ENCODE measurements at regions not wholly inside any gene's neighbourhood (a gene's known extent, or its start where the extent isn't known, plus 50 kb on each side); places are given as distances from the start of the nearest gene placed in this dataset.

- no peaks in the 10 kb centered on the region for H3K4me1 ChIP-seq
- H3K27me3 ChIP-seq = no peaks in the 10 kb centered on the region
- DNase-seq (ENCODE audit: low spot score in 2 of 2) = no peak
- TF ChIP-seq POLR2A (IDR thresholded peaks at IDR 0.05) = no peak
- no peak for TF ChIP-seq EP300 (IDR thresholded peaks at IDR 0.05)
- TF ChIP-seq POLR2AphosphoS5 (IDR thresholded peaks at IDR 0.05) = no peak
- TF ChIP-seq CTCF (IDR thresholded peaks at IDR 0.05) = no peak
- no peaks in the 10 kb centered on the region for H3K9me3 ChIP-seq
- no peak overlapping the region for H3K4me3 ChIP-seq
- 84% methylated on average over 1 of the region's 1 CpG for WGBS
- no peak overlapping the region for H3K27ac ChIP-seq
- H3K36me3 ChIP-seq = no peaks in the 10 kb centered on the region
Observed at GRCh38 chr1:209491496-209491895, 92.0 kb upstream of the CAMK1G start.

- Histone ChIP-seq H3K27me3 (no peaks in the 10 kb centered on the region), H3K9me3 (no peaks in the 10 kb centered on the region), H3K4me3 (no peak overlapping the region), H3K27ac (no peak overlapping the region), H3K36me3 (no peaks in the 10 kb centered on the region), H3K4me1 (no peaks in the 10 kb centered on the region)
- WGBS = 87% methylated on average over 4 of the region's 4 CpGs
- TF ChIP-seq EP300 (IDR thresholded peaks at IDR 0.05) (no peak), CTCF (IDR thresholded peaks at IDR 0.05) (no peak), POLR2A (IDR thresholded peaks at IDR 0.05) (no peak), POLR2AphosphoS5 (IDR thresholded peaks at IDR 0.05) (no peak)
- DNase-seq (ENCODE audit: low spot score in 2 of 2) = no peak
Observed at GRCh38 chr1:209491897-209492296, 91.6 kb upstream of the CAMK1G start.

GRCh38 chr1:209493559-209493958 is 90.0 kb upstream of the CAMK1G start:
- Histone ChIP-seq H3K36me3 (no peaks in the 10 kb centered on the region), H3K4me3 (no peak overlapping the region), H3K27me3 (no peaks in the 10 kb centered on the region), H3K27ac (no peak overlapping the region), H3K9me3 (no peaks in the 10 kb centered on the region), H3K4me1 (no peaks in the 10 kb centered on the region)
- no peak for TF ChIP-seq POLR2A (IDR thresholded peaks at IDR 0.05)
- TF ChIP-seq CTCF (IDR thresholded peaks at IDR 0.05) = no peak
- TF ChIP-seq POLR2AphosphoS5 (IDR thresholded peaks at IDR 0.05) = no peak
- no peak for TF ChIP-seq EP300 (IDR thresholded peaks at IDR 0.05)
- no peak for DNase-seq (ENCODE audit: low spot score in 2 of 2)

- DNase-seq (ENCODE audit: low spot score in 2 of 2) = no peak
- Histone ChIP-seq H3K4me1 (no peaks in the 10 kb centered on the region), H3K36me3 (no peaks in the 10 kb centered on the region), H3K9me3 (peaks cover 3% of the 10 kb centered on the region), H3K27ac (no peak overlapping the region), H3K27me3 (no peaks in the 10 kb centered on the region), H3K4me3 (no peak overlapping the region)
- TF ChIP-seq POLR2AphosphoS5 (IDR thresholded peaks at IDR 0.05) (no peak), POLR2A (IDR thresholded peaks at IDR 0.05) (no peak), CTCF (IDR thresholded peaks at IDR 0.05) (no peak), EP300 (IDR thresholded peaks at IDR 0.05) (no peak)
- WGBS = 70% methylated on average over 1 of the region's 1 CpG
Observed at GRCh38 chr1:209497729-209498128, 85.8 kb upstream of the CAMK1G start.

GRCh38 chr1:209500993-209501392 is 82.5 kb upstream of the CAMK1G start:
- Histone ChIP-seq H3K4me1 (no peaks in the 10 kb centered on the region), H3K27ac (no peak overlapping the region), H3K27me3 (no peaks in the 10 kb centered on the region), H3K4me3 (no peak overlapping the region), H3K36me3 (no peaks in the 10 kb centered on the region), H3K9me3 (peaks cover 3% of the 10 kb centered on the region)
- no peak for TF ChIP-seq CTCF (IDR thresholded peaks at IDR 0.05)
- TF ChIP-seq POLR2A (IDR thresholded peaks at IDR 0.05) = no peak
- 93% methylated on average over 1 of the region's 1 CpG for WGBS
- DNase-seq (ENCODE audit: low spot score in 2 of 2) = no peak
